ENCODE measurements at regions not wholly inside any gene's neighbourhood (a gene's known extent, or its start where the extent isn't known, plus 50 kb on each side); places are given as distances from the start of the nearest gene placed in this dataset.

- DNase-seq: no peak
Observed at GRCh38 chr10:4129866-4130477, 345.0 kb upstream of the KLF6 start.

- DNase-seq: no peak
Observed at GRCh38 chr10:4127518-4128315, 342.7 kb upstream of the KLF6 start.

GRCh38 chr10:4125776-4126175 lies 340.8 kb upstream of the KLF6 start:
- no peak for DNase-seq

- no peak for DNase-seq
Observed at GRCh38 chr10:4121502-4122380, 336.7 kb upstream of the KLF6 start.

GRCh38 chr10:4120096-4120853 lies 335.3 kb upstream of the KLF6 start:
- DNase-seq: no peak

DNA sequence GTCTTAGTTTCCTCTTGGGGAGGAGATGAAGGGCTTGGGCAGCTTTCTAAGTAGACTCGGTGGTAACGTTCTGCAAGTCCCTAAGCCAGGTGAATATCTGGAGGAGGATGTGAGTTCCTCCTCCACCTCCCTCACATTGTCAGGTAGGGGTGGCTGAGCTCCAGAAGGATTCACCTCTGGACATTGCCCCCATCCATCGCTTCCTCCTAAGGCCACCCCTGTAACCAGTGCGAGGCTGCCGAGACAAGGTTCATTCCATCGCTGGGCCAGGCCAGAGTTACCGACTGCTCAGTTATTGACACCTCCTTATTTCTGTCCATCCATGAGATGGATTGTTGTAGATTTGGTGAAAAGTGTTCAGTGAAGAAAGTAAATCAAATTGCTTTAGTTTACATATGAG lies 334.1 kb upstream of the KLF6 start:
- no peak for DNase-seq

GRCh38 chr10:4117604-4118003 lies 332.6 kb upstream of the KLF6 start:
- DNase-seq: no peak

DNA sequence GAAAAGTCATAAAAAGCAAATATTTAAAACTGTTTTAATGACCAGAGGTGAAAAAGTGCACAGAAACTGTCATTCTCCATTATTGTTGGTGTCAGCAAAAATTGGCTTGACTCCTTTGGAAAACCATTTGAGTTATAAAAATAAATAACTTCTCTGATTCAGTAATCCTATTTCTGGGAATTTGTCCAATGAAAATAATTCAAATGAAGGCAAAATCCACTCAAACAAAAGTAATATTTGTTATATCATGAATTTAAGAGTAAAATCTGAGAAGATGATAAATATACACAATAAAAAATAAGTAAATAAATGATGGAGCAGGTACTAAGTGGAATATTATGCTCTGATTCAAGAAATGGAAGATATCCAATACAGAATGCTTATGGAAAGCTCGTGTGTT lies 326.6 kb upstream of the KLF6 start:
- no peak for DNase-seq

DNA sequence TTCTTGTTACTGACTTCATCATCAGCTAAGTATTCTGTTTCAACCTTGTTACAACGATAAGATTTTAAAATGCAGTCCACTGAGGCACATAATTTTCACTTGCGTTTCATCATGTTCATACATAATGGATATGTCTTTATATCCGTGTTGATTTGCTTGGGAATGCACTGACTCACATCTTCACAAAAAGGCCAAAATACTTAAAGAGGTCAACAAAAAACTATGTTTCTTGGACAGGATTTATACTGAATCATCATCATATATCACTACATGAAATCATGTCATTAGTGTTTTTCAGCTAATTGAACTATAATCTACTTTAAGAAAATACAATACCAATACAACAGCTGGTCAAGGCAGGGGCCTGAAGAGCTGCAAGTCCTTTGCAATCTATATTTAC lies 324.5 kb upstream of the KLF6 start:
- DNase-seq: no peak

DNA sequence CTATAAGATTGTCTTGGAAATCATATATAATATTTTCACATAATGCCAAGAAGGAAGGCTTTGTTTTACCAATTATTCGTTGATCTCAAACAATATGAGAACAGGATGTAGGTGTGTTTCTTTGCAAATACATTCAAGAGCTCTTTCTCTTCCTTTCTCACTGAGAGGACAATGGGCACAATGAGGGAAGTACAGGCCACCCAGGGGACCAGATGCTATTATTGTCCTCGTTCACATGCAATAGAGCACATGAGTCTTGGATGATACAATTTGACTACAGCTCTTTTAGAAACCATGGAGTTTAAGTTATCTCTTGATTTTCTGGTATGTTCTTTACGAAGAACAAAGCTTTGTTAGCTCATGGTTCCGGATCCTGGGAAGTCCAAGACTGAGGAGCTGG lies 323.7 kb upstream of the KLF6 start:
- no peak for DNase-seq

- no peak for DNase-seq
Observed at GRCh38 chr10:4107285-4107851, 322.4 kb upstream of the KLF6 start.

DNA sequence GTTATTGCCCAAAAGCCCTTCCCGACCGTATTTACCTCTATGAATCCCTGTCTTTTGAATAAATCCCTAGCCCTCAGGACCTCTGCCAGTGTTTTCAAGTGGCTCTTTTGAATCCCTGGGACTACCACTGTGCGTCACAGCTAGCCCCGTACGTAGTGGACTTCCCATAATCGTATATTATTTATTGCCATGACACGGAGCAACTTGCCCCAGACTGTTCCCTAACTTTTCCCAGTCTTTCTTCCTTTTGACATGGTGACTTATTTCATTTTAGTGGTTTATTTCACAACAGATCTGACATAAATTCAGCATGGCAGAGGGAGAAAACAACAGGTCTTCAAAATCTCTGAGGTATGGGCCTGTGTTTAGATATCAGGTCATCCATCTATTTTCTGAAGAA lies 318.6 kb upstream of the KLF6 start:
- DNase-seq: no peak

- DNase-seq: no peak
Observed at GRCh38 chr10:4102802-4103344, 317.9 kb upstream of the KLF6 start.

DNA sequence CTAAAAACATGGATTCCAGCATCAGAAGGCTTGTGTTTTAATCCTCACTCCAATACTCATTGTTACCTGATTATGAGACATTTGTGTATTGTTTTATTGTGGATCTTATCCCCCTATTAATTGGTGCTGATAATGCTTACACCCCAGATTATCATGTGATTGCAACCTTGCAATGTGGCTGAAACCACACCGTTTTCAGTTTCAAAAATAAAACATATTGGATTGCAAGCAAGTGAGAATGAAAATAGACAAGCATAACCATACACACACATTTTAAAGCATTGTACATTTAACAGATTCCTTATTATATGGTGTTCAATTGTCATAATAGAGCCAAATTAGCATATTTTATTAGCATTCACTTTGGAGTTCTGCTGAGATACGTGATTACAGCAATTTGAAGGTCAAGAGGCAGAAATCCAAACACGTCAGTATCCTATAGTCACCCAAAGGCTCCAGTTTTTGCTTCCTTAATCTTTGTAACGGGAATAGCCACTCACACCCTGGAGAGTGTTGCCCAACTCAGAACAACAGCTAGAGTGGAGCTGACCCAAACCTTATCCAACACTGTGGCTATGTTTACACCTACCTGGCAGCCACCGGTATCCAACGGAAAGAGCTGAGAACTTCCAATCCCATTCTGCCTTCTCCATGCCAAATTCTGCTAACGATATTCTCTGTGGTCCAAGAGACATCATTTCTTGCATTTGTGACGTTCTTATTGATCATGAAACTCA lies 317.1 kb upstream of the KLF6 start:
- no peak for DNase-seq

DNA sequence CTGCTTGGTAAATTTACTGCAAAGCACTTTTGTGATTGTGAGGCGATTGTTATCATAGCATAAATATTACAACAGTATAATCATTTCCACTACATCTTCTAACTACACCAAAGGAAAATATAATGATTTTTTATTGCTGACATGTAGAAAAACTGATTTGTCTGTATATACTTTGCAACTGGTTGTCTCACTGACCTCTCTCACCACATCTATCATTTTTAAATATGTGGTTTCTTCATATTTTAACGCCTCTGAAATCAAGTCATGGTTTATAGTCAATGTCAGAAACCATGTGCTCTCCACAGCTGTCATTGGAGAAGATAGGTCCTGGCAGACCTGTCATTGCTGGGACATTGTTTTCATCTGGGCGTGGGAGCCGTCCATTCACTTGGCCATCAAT lies 315.4 kb upstream of the KLF6 start:
- DNase-seq: no peak

GRCh38 chr10:4099202-4099601 lies 314.2 kb upstream of the KLF6 start:
- no peak for DNase-seq

DNA sequence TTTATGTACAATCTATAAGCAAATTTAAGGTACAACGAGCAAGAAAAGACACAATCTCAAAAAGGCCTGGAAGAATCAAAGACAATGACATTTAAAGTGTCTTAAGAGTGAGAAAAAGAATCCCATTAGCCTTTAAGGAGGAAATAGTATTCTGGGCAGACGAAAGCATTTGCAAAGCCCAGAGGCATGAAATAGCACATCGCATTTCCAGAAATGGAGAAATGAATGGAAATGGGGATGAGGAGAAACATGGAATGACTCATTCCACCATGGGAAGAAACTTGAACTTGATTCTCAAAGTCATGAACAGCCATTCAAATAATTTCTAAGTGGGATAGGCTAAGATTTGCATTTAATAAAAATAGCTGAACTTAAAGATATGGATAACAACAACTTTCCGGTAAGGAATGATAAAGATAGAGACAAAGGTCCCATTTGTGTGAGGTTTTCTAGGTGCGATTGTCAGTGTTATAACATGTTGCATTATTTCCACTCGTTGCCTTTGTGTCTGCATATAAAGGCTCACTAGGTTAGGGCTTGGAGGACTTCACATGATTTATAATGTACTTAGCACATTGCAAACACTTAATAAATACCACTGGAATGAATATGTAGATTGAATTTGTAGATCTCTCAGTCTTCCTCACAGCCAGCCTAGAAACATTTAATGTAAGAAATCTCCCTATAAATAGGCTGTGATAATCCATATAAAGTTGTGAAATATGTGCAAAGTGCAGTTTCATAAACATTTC lies 310.3 kb upstream of the KLF6 start:
- DNase-seq: no peak

DNA sequence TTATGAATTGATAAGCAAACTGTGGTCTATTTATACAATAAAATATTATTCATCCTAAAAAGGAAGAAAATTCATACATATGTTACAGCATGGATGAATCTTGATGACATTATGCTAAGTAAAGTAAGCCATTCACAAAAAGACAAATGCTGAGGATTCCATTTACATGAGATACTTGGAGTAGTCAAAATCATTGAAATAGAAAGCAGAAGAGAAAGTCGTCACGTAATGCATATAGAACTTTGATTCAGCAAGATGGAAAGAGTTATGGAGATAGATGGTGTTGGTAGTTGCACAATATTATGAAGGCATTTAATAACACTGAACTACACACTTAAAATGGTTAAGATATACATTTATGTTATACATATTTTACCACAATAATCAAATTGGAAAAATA lies 309.7 kb upstream of the KLF6 start:
- DNase-seq: no peak

DNA sequence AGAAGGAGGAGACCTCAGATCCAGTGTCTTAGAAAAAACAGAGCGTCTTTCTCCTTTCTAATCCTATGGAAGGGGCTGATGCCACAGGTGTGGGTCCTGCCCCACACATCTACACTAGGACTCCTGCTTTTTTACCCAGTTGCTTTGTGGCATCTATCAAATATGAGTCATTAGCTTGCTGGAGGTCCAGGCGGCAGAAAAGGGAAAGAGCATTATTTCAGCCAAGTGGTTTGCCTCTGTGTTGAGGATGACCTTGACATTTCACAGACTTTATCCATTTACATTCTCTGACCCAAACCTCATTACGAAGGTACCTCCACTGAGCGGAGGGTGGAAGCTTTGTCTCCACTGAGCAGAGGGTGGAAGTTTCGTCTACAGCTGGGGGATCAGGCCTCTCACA lies 308.4 kb upstream of the KLF6 start:
- no peak for DNase-seq

- DNase-seq: no peak
Observed at GRCh38 chr10:4088354-4089066, 303.5 kb upstream of the KLF6 start.
